ENCODE measurements at regions not wholly inside any gene's neighbourhood (a gene's known extent, or its start where the extent isn't known, plus 50 kb on each side); places are given as distances from the start of the nearest gene placed in this dataset.

DNA sequence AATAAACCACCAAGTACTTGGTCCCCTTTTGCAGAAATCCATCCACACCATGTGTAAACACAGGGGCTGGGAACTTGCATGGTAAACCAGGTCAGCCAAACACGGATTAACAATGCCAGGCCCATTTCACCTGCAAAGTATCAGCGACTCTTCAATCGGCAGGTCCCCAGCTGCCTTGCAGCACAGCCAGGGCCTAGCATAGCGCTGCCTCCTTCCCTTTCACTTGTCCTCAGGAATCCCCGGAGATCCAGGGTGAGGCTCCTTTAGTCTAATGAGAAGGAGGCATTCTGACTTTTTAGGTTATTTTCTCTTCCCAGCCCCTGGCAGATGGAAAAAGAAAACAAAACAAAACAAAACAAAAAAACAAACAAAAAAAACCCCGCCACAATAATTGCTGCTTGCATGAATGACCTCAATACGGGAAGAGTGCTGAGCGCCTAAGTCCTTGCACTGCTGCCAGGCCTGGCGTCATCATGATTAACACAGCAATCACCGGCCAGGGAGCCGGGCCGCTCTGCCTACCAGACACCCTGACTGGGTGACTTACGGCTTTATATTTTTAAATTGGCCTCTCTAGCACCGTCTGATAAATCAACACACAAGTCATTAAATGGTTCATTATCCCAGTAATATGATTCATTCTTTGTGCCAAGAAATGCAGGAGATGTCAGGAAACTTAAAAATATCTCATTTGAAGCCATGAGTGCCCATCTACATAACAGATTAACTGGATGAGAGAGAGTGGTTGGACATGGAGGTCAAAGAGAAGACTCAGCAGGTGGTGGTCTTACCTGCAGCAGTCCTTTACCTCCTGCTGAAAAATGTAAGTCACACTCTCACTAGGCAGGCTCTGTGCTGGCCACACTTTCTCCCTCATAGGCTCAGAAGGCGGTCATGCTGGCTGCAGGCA, 692.7 kb downstream of the UQCRFS1 start (continued):
- TF ChIP-seq ZNF426 (tag by site-specific recombination; IDR thresholded peaks at IDR 0.05) (no peak), ZNF112 (tag by site-specific recombination; IDR thresholded peaks at IDR 0.05) (no peak), SCRT2 (tag by site-specific recombination; IDR thresholded peaks at IDR 0.05) (peak; percentile 38; the same call in 1 of the 2 replicates), KLF8 (tag by site-specific recombination; IDR thresholded peaks at IDR 0.05) (0 out of 2 replicates have a peak, but pooled peaks have one; percentile 13), HOXC10 (CRISPR knock-in tag; IDR thresholded peaks at IDR 0.05) (no peak), ZIC2 (tag by site-specific recombination; IDR thresholded peaks at IDR 0.05) (peak; percentile 99), ZNF664 (tag by site-specific recombination; IDR thresholded peaks at IDR 0.05) (no peak), HOXA7 (CRISPR knock-in tag; IDR thresholded peaks at IDR 0.05; ENCODE audit: borderline replicate concordance) (no peak), TRIM28 (IDR thresholded peaks at IDR 0.05; ENCODE audit: borderline replicate concordance, low read length) (no peak), ZNF843 (tag by site-specific recombination; IDR thresholded peaks at IDR 0.05) (peak; percentile 66), ZNF302 (tag by site-specific recombination; IDR thresholded peaks at IDR 0.05; ENCODE audit: low read depth) (no peak), PRDM1 (tag by site-specific recombination; IDR thresholded peaks at IDR 0.05) (peak; percentile 70), ZBTB20 (tag by site-specific recombination; IDR thresholded peaks at IDR 0.05) (no peak), ZNF140 (tag by site-specific recombination; IDR thresholded peaks at IDR 0.05) (no peak), ZNF239 (tag by site-specific recombination; IDR thresholded peaks at IDR 0.05) (no peak), ZNF2 (tag by site-specific recombination; IDR thresholded peaks at IDR 0.05) (peak; percentile 81), ZNF558 (tag by site-specific recombination; IDR thresholded peaks at IDR 0.05) (peak; percentile 56), ZNF600 (tag by site-specific recombination; IDR thresholded peaks at IDR 0.05) (peak; percentile 90), ZNF596 (tag by site-specific recombination; IDR thresholded peaks at IDR 0.05) (peak; percentile 74), ZBTB48 (tag by site-specific recombination; IDR thresholded peaks at IDR 0.05) (no peak), IKZF3 (tag by site-specific recombination; IDR thresholded peaks at IDR 0.05) (peak; percentile 70; the same call in 1 of the 2 replicates), ZBTB8A (tag by site-specific recombination; IDR thresholded peaks at IDR 0.05) (peak; percentile 76), ZSCAN16 (tag by site-specific recombination; IDR thresholded peaks at IDR 0.05) (no peak), ZNF501 (tag by site-specific recombination; IDR thresholded peaks at IDR 0.05) (peak; percentile 29; the same call in 1 of the 2 replicates), ZNF830 (tag by site-specific recombination; IDR thresholded peaks at IDR 0.05; ENCODE audit: low read depth) (no peak), ZNF423 (tag by site-specific recombination; IDR thresholded peaks at IDR 0.05) (peak; percentile 79), GLIS2 (tag by site-specific recombination; IDR thresholded peaks at IDR 0.05) (no peak; the same call in 1 of the 2 replicates)
- TF ChIP-seq, protein P1, sequence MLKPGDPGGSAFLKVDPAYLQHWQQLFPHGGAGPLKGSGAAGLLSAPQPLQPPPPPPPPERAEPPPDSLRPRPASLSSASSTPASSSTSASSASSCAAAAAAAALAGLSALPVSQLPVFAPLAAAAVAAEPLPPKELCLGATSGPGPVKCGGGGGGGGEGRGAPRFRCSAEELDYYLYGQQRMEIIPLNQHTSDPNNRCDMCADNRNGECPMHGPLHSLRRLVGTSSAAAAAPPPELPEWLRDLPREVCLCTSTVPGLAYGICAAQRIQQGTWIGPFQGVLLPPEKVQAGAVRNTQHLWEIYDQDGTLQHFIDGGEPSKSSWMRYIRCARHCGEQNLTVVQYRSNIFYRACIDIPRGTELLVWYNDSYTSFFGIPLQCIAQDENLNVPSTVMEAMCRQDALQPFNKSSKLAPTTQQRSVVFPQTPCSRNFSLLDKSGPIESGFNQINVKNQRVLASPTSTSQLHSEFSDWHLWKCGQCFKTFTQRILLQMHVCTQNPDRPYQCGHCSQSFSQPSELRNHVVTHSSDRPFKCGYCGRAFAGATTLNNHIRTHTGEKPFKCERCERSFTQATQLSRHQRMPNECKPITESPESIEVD (tag by site-specific recombination; IDR thresholded peaks at IDR 0.05): peak; percentile 98
- TF ChIP-seq, protein P2, sequence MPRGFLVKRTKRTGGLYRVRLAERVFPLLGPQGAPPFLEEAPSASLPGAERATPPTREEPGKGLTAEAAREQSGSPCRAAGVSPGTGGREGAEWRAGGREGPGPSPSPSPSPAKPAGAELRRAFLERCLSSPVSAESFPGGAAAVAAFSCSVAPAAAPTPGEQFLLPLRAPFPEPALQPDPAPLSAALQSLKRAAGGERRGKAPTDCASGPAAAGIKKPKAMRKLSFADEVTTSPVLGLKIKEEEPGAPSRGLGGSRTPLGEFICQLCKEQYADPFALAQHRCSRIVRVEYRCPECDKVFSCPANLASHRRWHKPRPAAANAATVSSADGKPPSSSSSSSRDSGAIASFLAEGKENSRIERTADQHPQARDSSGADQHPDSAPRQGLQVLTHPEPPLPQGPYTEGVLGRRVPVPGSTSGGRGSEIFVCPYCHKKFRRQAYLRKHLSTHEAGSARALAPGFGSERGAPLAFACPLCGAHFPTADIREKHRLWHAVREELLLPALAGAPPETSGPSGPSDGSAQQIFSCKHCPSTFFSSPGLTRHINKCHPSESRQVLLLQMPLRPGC (tag by site-specific recombination; IDR thresholded peaks at IDR 0.05): peak; percentile 84
- TF ChIP-seq, protein P3, sequence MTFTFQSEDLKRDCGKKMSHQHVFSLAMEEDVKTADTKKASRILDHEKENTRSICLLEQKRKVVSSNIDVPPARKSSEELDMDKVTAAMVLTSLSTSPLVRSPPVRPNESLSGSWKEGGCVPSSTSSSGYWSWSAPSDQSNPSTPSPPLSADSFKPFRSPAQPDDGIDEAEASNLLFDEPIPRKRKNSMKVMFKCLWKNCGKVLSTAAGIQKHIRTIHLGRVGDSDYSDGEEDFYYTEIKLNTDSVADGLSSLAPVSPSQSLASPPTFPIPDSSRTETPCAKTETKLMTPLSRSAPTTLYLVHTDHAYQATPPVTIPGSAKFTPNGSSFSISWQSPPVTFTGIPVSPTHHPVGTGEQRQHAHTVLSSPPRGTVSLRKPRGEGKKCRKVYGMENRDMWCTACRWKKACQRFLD (tag by site-specific recombination; IDR thresholded peaks at IDR 0.05): no peak
- TF ChIP-seq, protein P4, sequence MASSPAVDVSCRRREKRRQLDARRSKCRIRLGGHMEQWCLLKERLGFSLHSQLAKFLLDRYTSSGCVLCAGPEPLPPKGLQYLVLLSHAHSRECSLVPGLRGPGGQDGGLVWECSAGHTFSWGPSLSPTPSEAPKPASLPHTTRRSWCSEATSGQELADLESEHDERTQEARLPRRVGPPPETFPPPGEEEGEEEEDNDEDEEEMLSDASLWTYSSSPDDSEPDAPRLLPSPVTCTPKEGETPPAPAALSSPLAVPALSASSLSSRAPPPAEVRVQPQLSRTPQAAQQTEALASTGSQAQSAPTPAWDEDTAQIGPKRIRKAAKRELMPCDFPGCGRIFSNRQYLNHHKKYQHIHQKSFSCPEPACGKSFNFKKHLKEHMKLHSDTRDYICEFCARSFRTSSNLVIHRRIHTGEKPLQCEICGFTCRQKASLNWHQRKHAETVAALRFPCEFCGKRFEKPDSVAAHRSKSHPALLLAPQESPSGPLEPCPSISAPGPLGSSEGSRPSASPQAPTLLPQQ (tag by site-specific recombination; IDR thresholded peaks at IDR 0.05): 0 out of 2 replicates have a peak, but pooled peaks have one; percentile 34
- TF ChIP-seq, protein P5, sequence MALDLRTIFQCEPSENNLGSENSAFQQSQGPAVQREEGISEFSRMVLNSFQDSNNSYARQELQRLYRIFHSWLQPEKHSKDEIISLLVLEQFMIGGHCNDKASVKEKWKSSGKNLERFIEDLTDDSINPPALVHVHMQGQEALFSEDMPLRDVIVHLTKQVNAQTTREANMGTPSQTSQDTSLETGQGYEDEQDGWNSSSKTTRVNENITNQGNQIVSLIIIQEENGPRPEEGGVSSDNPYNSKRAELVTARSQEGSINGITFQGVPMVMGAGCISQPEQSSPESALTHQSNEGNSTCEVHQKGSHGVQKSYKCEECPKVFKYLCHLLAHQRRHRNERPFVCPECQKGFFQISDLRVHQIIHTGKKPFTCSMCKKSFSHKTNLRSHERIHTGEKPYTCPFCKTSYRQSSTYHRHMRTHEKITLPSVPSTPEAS (tag by site-specific recombination; IDR thresholded peaks at IDR 0.05): no peak
- TF ChIP-seq, protein P6, sequence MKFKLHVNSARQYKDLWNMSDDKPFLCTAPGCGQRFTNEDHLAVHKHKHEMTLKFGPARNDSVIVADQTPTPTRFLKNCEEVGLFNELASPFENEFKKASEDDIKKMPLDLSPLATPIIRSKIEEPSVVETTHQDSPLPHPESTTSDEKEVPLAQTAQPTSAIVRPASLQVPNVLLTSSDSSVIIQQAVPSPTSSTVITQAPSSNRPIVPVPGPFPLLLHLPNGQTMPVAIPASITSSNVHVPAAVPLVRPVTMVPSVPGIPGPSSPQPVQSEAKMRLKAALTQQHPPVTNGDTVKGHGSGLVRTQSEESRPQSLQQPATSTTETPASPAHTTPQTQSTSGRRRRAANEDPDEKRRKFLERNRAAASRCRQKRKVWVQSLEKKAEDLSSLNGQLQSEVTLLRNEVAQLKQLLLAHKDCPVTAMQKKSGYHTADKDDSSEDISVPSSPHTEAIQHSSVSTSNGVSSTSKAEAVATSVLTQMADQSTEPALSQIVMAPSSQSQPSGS (tag by site-specific recombination; IDR thresholded peaks at IDR 0.05; ENCODE audit: low read depth): peak; percentile 79
